ELF-1 (cell line): ENCODE measurements at regions not wholly inside any gene's neighbourhood (a gene's known extent, or its start where the extent isn't known, plus 50 kb on each side); places are given as distances from the start of the nearest gene placed in this dataset.

Source experiments
- DNase-seq: peaks from one replicate; pipeline ENCODE4 v3.0.0-alpha.2; 2016; ENCODE audit warnings: low read depth, low spot score

- no peak for DNase-seq
These were observed 73.3 kb upstream of the ACKR3 start for GRCh38 chr2:236496340-236496739.

GRCh38 chr2:236498369-236498768 is 71.3 kb upstream of the ACKR3 start:
- peak; percentile 32 for DNase-seq

- DNase-seq = peak; percentile 66
These were observed 69.7 kb upstream of the ACKR3 start for GRCh38 chr2:236499691-236500578.

GRCh38 chr2:236501026-236501425 is 68.6 kb upstream of the ACKR3 start:
- no peak for DNase-seq

GRCh38 chr2:236501531-236501930 is 68.1 kb upstream of the ACKR3 start:
- peak; percentile 69 for DNase-seq

GRCh38 chr2:236503100-236503499 is 66.5 kb upstream of the ACKR3 start:
- no peak for DNase-seq

- no peak for DNase-seq
These were observed 66.0 kb upstream of the ACKR3 start for GRCh38 chr2:236503583-236503982.

- DNase-seq = no peak
These were observed 64.6 kb upstream of the ACKR3 start for GRCh38 chr2:236505041-236505440.

GRCh38 chr2:236505648-236506047 is 64.0 kb upstream of the ACKR3 start:
- DNase-seq = no peak

- peak; percentile 87 for DNase-seq
These were observed 62.1 kb upstream of the ACKR3 start for GRCh38 chr2:236507393-236508085.

GRCh38 chr2:236508466-236508865 is 61.2 kb upstream of the ACKR3 start:
- no peak for DNase-seq

GRCh38 chr2:236510034-236510433 is 59.6 kb upstream of the ACKR3 start:
- DNase-seq = no peak

- no peak for DNase-seq
These were observed 58.4 kb upstream of the ACKR3 start for GRCh38 chr2:236511266-236511665.

GRCh38 chr2:236512267-236512666 is 57.4 kb upstream of the ACKR3 start:
- DNase-seq = no peak

GRCh38 chr2:236512902-236513435 is 56.7 kb upstream of the ACKR3 start:
- peak; percentile 81 for DNase-seq

GRCh38 chr2:236513956-236514355 is 55.7 kb upstream of the ACKR3 start:
- DNase-seq = no peak

GRCh38 chr2:236516708-236517107 is 52.9 kb upstream of the ACKR3 start:
- no peak for DNase-seq

- no peak for DNase-seq
These were observed 52.2 kb upstream of the ACKR3 start for GRCh38 chr2:236517251-236518031.
